Stimulated activated naive B cell treated with anti-CD40 and anti-IgM and Interleukin-4, amounts not matched to agents 10 μg/mL and 1 μg/mL and 100 μg/mL, for 72 hours (primary cell): ENCODE measurements at regions not wholly inside any gene's neighbourhood (a gene's known extent, or its start where the extent isn't known, plus 50 kb on each side); places are given as distances from the start of the nearest gene placed in this dataset.
"Not testable (repeated sequence)": the region's sequence is repeated elsewhere in the genome, so short reads cannot be mapped to it uniquely, and the experiment has no call there.

Experiments
- ATAC-seq, 2 donors: fragments of 150-1000 bp; cut with Tn5 transposase; replicated peaks; 2 replicates each; pipeline ENCODE4 v1.10.0; 2021; ENCODE audit warnings: moderate library complexity in 1 of 2
- DNase-seq: peaks from one replicate; pipeline ENCODE4 v3.0.0; 2021
- H3K27ac Mint-ChIP-seq: one replicate; pipeline ENCODE4 v1.8.0; 2022; ENCODE audit warnings: mild to moderate bottlenecking, mixed read lengths
- H3K27me3 Mint-ChIP-seq, 2 donors: one replicate each; pipeline ENCODE4 v1.8.0; 2022; ENCODE audit warnings: mixed read lengths in 2 of 2
- H3K36me3 Mint-ChIP-seq, 2 donors: one replicate each; pipeline ENCODE4 v1.8.0; 2022; ENCODE audit warnings: mixed read lengths in 2 of 2, mild to moderate bottlenecking in 1 of 2
- H3K4me1 Mint-ChIP-seq, 2 donors: one replicate each; pipeline ENCODE4 v1.8.0; 2022; ENCODE audit warnings: mixed read lengths in 2 of 2, mild to moderate bottlenecking in 1 of 2
- H3K4me3 Mint-ChIP-seq, 2 donors: one replicate each; pipeline ENCODE4 v1.8.0; 2022; ENCODE audit warnings: mild to moderate bottlenecking in 2 of 2, mixed read lengths in 2 of 2, moderate library complexity in 1 of 2
- H3K9me3 Mint-ChIP-seq, 2 donors: one replicate each; pipeline ENCODE4 v1.8.0; 2022; ENCODE audit warnings: mixed read lengths in 2 of 2, mild to moderate bottlenecking in 1 of 2

DNA sequence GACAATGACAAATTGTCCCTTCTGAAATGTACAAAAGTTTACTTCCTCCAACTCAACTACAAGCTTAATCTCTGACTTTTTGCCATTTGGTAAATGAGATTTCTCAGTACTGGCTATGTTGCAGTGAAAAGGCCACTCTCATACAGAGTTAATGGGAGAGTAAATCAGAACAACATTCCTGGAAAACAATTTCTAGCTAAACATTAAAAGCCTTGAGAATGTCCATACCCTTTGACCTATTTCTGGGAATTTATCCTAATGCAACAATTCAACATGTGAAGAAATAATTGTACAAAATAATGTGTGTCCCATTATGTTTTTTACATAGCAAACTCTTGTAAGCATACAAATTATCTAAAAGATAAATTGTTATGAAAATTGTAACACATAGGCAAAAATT, 56.3 kb upstream of the SPEF2 start:
- H3K27me3 Mint-ChIP-seq, result peaks cover 0 to 6% of the 10 kb centered on the region in 2 donors
- H3K9me3 Mint-ChIP-seq, result peaks cover 39 to 41% of the 10 kb centered on the region in 2 donors

DNA sequence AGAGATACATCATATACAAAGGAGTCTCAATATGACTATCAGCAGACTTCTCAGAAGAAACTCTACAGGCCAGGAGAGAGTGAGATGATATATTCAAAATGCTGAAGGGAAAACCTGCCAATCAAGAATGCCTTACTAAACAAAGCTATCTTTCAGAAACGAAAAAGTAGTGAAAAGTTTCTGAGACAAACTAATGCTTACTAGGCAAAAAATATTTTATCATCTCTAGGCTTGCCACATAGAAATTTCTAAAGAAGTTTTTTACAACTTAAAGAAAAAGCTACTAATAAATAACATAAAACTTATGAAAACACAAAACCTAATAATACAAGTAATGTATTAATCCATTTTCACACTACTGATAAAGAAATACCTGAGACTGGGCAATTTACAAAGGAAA, 59.9 kb upstream of the SPEF2 start:
- Mint-ChIP-seq H3K4me1 (no peaks in the 10 kb centered on the region), H3K36me3 (peaks cover 3 to 9% of the 10 kb centered on the region in 2 donors), H3K27ac (no peak overlapping the region), H3K9me3 (peaks cover 22 to 29% of the 10 kb centered on the region in 2 donors), H3K27me3 (peaks cover 0 to 6% of the 10 kb centered on the region in 2 donors), H3K4me3 (no peak overlapping the region)
- ATAC-seq, result no peak
- DNase-seq, result no peak

More for the DNA sequence above, 56.3 kb upstream of the SPEF2 start:
- no peaks in the 10 kb centered on the region for H3K4me1 Mint-ChIP-seq
- no peak overlapping the region for H3K4me3 Mint-ChIP-seq
- no peak overlapping the region for H3K27ac Mint-ChIP-seq
- ATAC-seq (no peak), DNase-seq (no peak)
- H3K36me3 Mint-ChIP-seq, result peaks cover 3 to 9% of the 10 kb centered on the region in 2 donors

DNA sequence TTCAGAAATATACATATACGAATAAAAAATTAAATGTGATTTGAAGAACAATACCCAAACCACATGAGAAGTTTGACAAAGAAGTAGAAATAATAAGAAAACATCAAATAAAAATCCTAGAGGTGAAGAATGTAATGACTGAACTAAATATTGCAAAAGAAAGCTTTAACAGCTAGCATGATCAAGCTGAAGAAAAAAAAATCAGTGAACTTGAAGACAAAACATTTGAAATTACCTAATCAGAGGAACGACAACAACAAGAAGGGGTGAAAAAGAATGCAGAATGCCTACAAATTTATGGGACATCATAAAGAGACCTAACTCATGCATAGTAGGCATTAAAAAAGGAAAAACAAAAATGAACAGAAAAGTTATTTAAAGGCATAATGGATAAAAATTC, 60.5 kb upstream of the SPEF2 start:
- Mint-ChIP-seq H3K4me3 (no peak overlapping the region), H3K9me3 (peaks cover 18 to 28% of the 10 kb centered on the region in 2 donors), H3K27me3 (peaks cover 4 to 6% of the 10 kb centered on the region in 2 donors), H3K27ac (no peak overlapping the region), H3K36me3 (peaks cover 3 to 9% of the 10 kb centered on the region in 2 donors), H3K4me1 (no peaks in the 10 kb centered on the region)
- no peak for DNase-seq
- no peak for ATAC-seq

- peaks cover 14 to 22% of the 10 kb centered on the region in 2 donors for H3K9me3 Mint-ChIP-seq
- no peak for DNase-seq
- peaks cover 0 to 6% of the 10 kb centered on the region in 2 donors for H3K36me3 Mint-ChIP-seq
- H3K4me3 Mint-ChIP-seq, result no peak overlapping the region
- no peak for ATAC-seq
- peaks cover 0 to 4% of the 10 kb centered on the region in 2 donors for H3K27me3 Mint-ChIP-seq
- no peak overlapping the region for H3K27ac Mint-ChIP-seq
- H3K4me1 Mint-ChIP-seq, result no peaks in the 10 kb centered on the region
These were observed 63.6 kb upstream of the SPEF2 start for GRCh38 chr5:35554016-35554415.

DNA sequence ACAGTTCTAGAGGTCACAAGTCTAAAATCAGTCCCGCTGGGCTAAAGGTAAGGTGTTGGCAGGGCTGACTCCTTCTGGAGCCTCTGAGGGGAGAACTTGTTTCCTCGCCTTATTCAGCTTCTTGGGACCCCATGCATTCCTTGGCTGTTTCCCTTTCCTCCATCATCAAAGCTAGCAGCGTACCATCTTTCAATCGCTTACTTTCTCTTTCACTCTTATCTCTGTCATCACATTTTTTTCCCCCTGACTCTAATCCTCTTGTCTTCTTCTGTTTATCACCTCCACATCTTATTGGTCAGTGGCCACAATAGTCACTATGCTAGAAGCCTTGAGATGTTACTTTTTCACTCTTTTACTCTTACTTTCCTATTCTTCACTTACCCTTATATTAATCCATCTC, 72.5 kb upstream of the SPEF2 start:
- H3K27ac Mint-ChIP-seq, result no peak overlapping the region
- no peak overlapping the region for H3K4me3 Mint-ChIP-seq
- ATAC-seq, result no peak

GRCh38 chr5:35543408-35543807, 74.3 kb upstream of the SPEF2 start:
- Mint-ChIP-seq H3K27ac (no peak overlapping the region), H3K27me3 (no peaks in the 10 kb centered on the region), H3K9me3 (peaks cover 0 to 4% of the 10 kb centered on the region in 2 donors), H3K4me1 (no peaks in the 10 kb centered on the region), H3K4me3 (no peak overlapping the region), H3K36me3 (no peaks in the 10 kb centered on the region)
- no peak for DNase-seq
- no peak for ATAC-seq

More for the DNA sequence above, 72.5 kb upstream of the SPEF2 start:
- H3K27me3 Mint-ChIP-seq, result no peaks in the 10 kb centered on the region
- DNase-seq, result no peak
- peaks cover 0 to 4% of the 10 kb centered on the region in 2 donors for H3K9me3 Mint-ChIP-seq
- no peaks in the 10 kb centered on the region for H3K36me3 Mint-ChIP-seq
- H3K4me1 Mint-ChIP-seq, result no peaks in the 10 kb centered on the region

GRCh38 chr5:35540002-35540401, 77.7 kb upstream of the SPEF2 start:
- Mint-ChIP-seq H3K4me1 (no peaks in the 10 kb centered on the region), H3K4me3 (no peak overlapping the region), H3K27me3 (no peaks in the 10 kb centered on the region), H3K36me3 (no peaks in the 10 kb centered on the region), H3K27ac (no peak overlapping the region), H3K9me3 (peaks cover 5 to 8% of the 10 kb centered on the region in 2 donors)
- no peak for DNase-seq
- ATAC-seq, result no peak

- no peaks in the 10 kb centered on the region for H3K4me1 Mint-ChIP-seq
- H3K9me3 Mint-ChIP-seq, result peaks cover 5 to 8% of the 10 kb centered on the region in 2 donors
- H3K27ac Mint-ChIP-seq, result no peak overlapping the region
- H3K36me3 Mint-ChIP-seq, result no peaks in the 10 kb centered on the region
- no peaks in the 10 kb centered on the region for H3K27me3 Mint-ChIP-seq
- ATAC-seq, result peak in 1 of 2 donors; percentile 44
- no peak overlapping the region for H3K4me3 Mint-ChIP-seq
- no peak for DNase-seq
These were observed 79.3 kb upstream of the SPEF2 start for GRCh38 chr5:35538198-35538931.

- no peak for ATAC-seq
- Mint-ChIP-seq H3K4me1 (no peaks in the 10 kb centered on the region), H3K27ac (no peak overlapping the region), H3K36me3 (no peaks in the 10 kb centered on the region), H3K9me3 (peaks cover under 1 to 3% of the 10 kb centered on the region in 2 donors), H3K27me3 (no peaks in the 10 kb centered on the region), H3K4me3 (no peak overlapping the region)
- no peak for DNase-seq
These were observed 84.5 kb upstream of the SPEF2 start for GRCh38 chr5:35533156-35533555.

DNA sequence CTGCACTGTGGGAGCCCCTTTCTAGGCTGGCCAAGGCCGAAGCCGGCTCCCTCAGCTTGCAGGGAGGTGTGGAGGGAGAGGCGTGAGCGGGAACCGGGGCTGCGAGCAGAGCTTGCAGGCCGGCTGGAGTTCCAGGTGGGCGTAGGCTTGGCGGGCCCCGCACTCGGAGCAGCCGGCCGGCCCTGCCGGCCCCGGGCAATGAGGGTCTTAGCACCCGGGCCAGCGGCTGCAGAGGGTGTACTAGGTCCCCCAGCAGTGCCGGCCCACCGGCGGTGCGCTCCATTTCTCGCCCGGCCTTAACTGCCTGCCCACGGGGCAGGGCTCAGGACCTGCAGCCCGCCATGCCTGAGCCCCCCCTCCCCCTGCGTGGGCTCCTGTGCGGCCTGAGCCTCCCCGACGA, 86.1 kb upstream of the SPEF2 start:
- not testable (repeated sequence) for H3K9me3 Mint-ChIP-seq, H3K36me3 Mint-ChIP-seq, H3K27ac Mint-ChIP-seq, H3K27me3 Mint-ChIP-seq, ATAC-seq, H3K4me1 Mint-ChIP-seq, DNase-seq, H3K4me3 Mint-ChIP-seq

DNA sequence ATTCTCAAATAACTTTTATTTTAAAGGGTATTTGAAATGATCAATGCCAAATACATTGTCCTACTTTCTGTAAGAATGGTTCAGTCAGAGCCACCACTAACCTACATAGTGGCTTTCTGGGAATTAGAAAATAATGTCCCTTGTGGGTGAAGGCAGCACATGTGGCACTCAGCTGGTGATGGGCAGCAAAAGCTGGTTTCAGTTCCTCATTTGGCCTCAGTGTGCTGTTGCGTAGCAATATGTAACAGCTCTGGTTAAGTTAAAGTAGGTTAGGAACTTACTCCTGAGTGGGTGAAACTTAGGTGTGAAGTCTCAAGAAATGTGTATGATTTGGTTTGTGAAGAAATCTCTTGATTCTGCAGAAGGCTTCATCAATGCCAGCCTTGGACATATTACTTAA, 99.6 kb upstream of the SPEF2 start:
- peaks cover 0 to 4% of the 10 kb centered on the region in 2 donors for H3K9me3 Mint-ChIP-seq
- no peaks in the 10 kb centered on the region for H3K4me1 Mint-ChIP-seq
- peaks cover 4 to 5% of the 10 kb centered on the region in 2 donors for H3K27me3 Mint-ChIP-seq
- H3K4me3 Mint-ChIP-seq, result no peak overlapping the region
- ATAC-seq (peak; percentile 82 to 92), DNase-seq (no peak)
- no peak overlapping the region for H3K27ac Mint-ChIP-seq
- no peaks in the 10 kb centered on the region for H3K36me3 Mint-ChIP-seq

- Mint-ChIP-seq H3K36me3 (no peaks in the 10 kb centered on the region), H3K4me1 (no peaks in the 10 kb centered on the region), H3K27me3 (peaks cover 4 to 5% of the 10 kb centered on the region in 2 donors), H3K4me3 (no peak overlapping the region), H3K27ac (no peak overlapping the region), H3K9me3 (peaks cover 0 to 7% of the 10 kb centered on the region in 2 donors)
- no peak for DNase-seq
- ATAC-seq, result no peak
These were observed 101.4 kb upstream of the SPEF2 start for GRCh38 chr5:35516271-35516670.

- H3K9me3 Mint-ChIP-seq, result peaks cover 11 to 14% of the 10 kb centered on the region in 2 donors
- H3K36me3 Mint-ChIP-seq, result no peaks in the 10 kb centered on the region
- DNase-seq (no peak), ATAC-seq (no peak)
- H3K4me1 Mint-ChIP-seq, result no peaks in the 10 kb centered on the region
- no peak overlapping the region for H3K27ac Mint-ChIP-seq
- H3K4me3 Mint-ChIP-seq, result no peak overlapping the region
- H3K27me3 Mint-ChIP-seq, result peaks cover 0 to 6% of the 10 kb centered on the region in 2 donors
These were observed 104.1 kb upstream of the SPEF2 start for GRCh38 chr5:35513612-35514011.

DNA sequence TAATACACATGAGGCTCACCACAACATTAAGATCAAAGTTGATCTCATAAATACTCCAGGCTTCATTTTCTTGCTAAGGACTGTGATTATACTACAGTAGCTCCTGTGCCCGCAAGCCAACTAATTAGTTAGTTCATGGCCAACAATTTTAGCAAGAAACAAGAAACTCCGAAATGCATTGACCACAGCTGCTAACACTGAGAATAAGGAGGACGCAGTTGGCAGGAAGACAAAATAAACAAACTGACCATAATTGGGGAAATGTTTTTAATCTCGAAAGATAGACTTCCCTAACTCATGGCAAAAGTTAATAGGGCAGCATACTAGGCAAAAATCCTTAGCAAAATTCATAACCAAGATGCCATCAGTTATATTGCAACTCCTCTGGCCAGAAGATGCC, 115.5 kb upstream of the SPEF2 start:
- no peak overlapping the region for H3K27ac Mint-ChIP-seq
- H3K4me3 Mint-ChIP-seq, result no peak overlapping the region
- ATAC-seq, result no peak
- no peak for DNase-seq
- H3K36me3 Mint-ChIP-seq, result no peaks in the 10 kb centered on the region
- H3K27me3 Mint-ChIP-seq, result no peaks in the 10 kb centered on the region
- no peaks in the 10 kb centered on the region for H3K4me1 Mint-ChIP-seq
- peaks cover 8 to 24% of the 10 kb centered on the region in 2 donors for H3K9me3 Mint-ChIP-seq

- no peaks in the 10 kb centered on the region for H3K4me1 Mint-ChIP-seq
- no peak for DNase-seq
- H3K27ac Mint-ChIP-seq, result no peak overlapping the region
- no peaks in the 10 kb centered on the region for H3K27me3 Mint-ChIP-seq
- H3K4me3 Mint-ChIP-seq, result no peak overlapping the region
- no peaks in the 10 kb centered on the region for H3K36me3 Mint-ChIP-seq
- ATAC-seq, result no peak
- no peaks in the 10 kb centered on the region for H3K9me3 Mint-ChIP-seq
These were observed 128.9 kb upstream of the SPEF2 start for GRCh38 chr5:35488791-35489190.
